NB4 (cell line): ENCODE measurements at regions not wholly inside any gene's neighbourhood (a gene's known extent, or its start where the extent isn't known, plus 50 kb on each side); places are given as distances from the start of the nearest gene placed in this dataset.

Source experiments
- CTCF ChIP-seq: IDR thresholded peaks from one replicate; pipeline ENCODE4 v1.5.1; 2012; ENCODE audit warnings: low read depth, low read length
- POLR2A ChIP-seq: IDR thresholded peaks from 2 replicates; pipeline ENCODE4 v1.6.1; 2011; ENCODE audit warnings: mild to moderate bottlenecking; ENCODE audit not compliant: insufficient read length; ENCODE audit errors: extremely low read depth

DNA sequence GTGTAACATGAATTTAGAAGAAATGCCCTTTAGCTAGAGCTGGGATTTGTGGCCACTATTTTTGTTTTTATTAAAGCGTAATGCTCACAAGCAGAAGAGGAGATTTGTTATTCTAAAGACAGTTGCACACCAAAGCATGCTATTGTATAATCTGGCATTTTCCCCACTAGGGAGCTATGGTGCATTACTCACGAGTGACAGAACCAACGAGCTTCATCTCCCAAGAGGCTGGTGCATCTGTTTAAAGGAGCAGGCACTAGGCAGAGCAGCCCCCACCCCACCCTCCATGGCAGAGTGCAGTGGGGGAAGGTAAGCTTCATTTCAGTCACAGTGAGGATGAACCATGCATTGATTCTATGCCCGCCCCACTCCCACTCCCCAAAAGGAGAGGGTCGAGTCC, 287.3 kb upstream of the TSHZ2 start:
- TF ChIP-seq CTCF (no peak), POLR2A (no peak)
